ENCODE measurements at regions not wholly inside any gene's neighbourhood (a gene's known extent, or its start where the extent isn't known, plus 50 kb on each side); places are given as distances from the start of the nearest gene placed in this dataset.
"Not testable (repeated sequence)": the region's sequence is repeated elsewhere in the genome, so short reads cannot be mapped to it uniquely, and the experiment has no call there.

DNA sequence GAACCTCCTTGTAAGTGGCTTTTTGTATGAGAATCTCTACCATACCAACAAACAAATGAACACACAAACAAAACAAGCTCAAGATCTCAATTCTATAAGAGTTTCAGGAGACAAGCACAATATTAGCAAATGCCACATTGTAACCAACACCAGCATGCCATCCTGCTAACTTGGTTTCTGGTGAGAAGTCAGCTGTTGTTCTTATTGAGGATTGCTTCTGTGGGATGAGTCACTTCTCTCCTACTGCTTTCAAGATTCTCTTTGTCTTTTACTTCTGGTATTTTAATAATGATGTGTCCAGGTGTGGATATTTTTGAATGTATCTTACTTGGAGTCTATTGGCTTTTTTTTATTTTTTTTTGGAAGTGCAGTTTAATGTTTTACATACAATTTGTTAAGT, 131.7 kb downstream of the BCL2L11 start:
- no peak for DNase-seq

DNA sequence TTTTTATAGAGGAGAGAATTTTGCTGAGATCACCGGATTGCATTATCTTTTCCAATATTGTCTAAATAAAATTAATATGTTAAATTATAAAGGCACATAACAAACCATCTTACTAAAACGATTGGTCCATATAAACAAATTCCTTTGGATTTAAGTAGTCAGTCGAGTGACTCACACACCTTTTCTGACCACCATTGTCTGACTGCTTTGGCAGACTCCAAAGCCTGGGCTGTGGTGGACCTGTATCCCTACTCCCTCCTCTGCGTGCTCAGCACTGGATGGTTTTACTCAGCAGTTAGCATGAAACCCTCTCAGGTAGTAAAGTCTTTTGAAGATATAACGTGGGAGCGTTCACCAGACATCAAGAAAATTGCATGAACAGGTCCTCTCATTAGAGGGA, 134.2 kb downstream of the BCL2L11 start:
- DNase-seq: not testable (repeated sequence)

DNA sequence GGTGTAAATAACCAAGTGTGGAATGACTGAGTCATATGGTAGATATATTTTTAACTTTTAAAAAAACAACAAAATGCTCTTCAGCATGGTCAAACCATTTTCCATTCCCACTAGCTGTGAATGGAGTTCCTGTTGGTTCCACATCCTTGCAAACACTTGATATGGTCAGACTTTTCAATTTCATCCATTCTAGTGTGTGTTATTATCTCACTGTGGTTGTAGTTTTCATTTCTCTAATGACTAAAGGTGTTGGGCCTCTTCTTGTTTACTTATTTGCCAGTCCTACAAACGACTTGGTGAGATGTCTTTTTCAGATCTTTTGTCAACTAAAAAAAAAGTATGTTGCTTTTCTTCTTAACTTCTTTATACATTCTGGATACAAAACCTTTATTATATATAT, 135.9 kb downstream of the BCL2L11 start:
- not testable (repeated sequence) for DNase-seq

- not testable (repeated sequence) for DNase-seq
Observed at GRCh38 chr2:111257607-111258006, 136.9 kb downstream of the BCL2L11 start.

DNA sequence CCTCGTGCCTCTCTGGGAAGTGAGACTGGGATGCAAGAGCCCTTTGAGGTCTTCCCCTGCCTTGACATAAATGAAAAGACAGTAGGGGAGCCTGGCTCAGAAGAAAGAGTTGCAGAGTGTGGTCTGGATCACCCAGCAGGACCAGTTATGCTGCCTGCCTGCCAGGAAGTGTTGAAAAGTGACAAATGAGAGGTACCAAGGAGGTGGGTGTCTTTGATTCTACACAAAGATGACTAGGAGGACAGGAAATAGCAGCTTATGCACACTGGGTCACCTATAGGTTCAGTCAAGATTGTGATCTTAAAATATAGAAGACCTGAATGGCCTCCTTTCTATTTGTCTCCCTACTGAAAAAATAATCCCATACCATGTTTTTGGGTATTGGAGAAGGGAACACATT, 137.6 kb downstream of the BCL2L11 start:
- DNase-seq: not testable (repeated sequence)

GRCh38 chr2:111262627-111263379, 142.1 kb downstream of the BCL2L11 start:
- not testable (repeated sequence) for DNase-seq

GRCh38 chr2:111263380-111264017, 142.8 kb downstream of the BCL2L11 start:
- DNase-seq: not testable (repeated sequence)

DNA sequence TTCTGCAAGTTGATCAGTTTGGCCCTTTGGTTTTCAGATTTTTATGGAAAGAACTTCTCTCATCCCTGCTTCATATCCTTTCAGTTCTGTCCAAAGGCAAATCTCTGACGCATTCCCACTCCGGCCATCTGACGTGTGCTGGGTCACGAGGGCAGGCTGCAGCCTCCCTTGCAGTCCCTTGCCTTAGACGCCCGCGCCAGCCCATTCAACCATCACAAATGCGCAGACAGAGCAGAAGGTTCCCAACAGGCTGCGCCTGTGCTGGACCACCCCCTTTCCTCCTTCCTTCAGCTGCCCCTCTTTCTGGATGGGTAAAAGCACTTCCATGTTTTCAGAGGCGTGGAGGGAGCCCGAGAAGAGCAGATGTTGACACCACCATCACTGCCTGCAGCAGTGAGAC, 144.2 kb downstream of the BCL2L11 start:
- DNase-seq: not testable (repeated sequence)

DNA sequence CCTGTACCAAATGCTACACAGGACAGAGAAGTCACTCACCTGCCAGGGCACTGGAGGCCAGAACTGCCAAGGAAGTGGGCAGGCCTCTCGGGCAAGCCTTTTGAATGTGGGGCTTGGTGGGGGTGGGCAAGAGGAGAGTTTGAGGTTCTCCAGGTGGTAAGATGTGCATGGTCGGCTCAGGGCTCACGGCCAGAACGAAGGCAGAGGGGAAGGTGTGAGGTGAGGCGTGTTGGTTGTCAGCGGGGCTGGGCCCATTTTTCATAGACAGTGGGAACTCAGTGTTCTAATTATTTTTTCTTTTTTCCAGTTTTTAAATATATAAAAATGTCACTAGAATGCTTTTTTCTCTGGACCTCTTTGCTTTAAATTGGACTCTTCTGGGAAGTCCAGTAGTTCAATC, 145.8 kb downstream of the BCL2L11 start:
- DNase-seq: not testable (repeated sequence)

GRCh38 chr2:111267038-111267437, 146.3 kb downstream of the BCL2L11 start:
- not testable (repeated sequence) for DNase-seq

DNA sequence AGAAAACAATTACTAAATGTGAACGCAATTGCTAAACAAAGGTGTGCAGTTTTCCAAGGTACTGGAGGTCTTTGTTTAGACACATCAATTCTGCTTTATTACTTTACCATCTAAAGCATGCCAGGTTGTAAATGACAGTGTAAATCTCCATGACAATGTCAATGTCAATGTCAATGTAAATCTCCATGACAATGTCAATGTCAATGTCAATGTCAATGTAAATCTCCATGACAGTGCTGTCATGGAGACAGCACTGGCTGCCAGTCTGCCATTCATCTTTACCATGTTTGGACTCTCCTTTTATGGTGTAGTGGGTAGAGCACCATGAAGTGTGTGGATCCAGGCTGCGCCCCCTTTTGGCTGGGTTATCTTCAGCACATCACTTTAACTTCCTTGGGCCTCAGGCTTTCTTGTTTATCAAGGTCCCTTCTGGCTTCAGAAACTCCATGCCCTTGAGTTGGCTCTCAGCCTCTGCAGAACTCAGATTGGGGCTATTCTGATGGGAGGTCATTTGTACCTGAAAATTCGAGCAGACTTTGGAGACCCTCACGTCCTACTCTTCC, 149.1 kb downstream of the BCL2L11 start:
- not testable (repeated sequence) for DNase-seq

GRCh38 chr2:111270569-111270968, 149.9 kb downstream of the BCL2L11 start:
- DNase-seq: not testable (repeated sequence)

GRCh38 chr2:111271647-111272304, 151.1 kb downstream of the BCL2L11 start:
- DNase-seq: not testable (repeated sequence)

DNA sequence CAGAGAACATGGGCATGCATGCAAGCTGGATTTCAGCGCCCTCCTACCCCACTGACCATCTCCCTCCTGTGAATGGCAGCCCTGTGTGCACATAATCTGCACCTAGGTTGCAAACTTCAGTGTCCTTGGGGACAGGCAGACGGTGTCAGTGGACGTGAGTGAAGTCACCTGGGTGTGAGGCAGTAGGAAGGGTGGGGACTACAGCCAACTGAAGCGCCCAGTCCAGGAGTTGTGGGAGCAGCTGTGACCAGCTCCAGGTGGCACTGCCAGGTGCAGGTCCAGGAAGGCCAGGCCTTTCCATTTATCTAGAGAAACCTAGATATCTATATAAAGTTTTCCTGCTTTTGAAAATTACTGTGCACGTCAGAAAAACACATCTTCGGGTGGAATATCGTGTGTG, 152.3 kb downstream of the BCL2L11 start:
- not testable (repeated sequence) for DNase-seq

DNA sequence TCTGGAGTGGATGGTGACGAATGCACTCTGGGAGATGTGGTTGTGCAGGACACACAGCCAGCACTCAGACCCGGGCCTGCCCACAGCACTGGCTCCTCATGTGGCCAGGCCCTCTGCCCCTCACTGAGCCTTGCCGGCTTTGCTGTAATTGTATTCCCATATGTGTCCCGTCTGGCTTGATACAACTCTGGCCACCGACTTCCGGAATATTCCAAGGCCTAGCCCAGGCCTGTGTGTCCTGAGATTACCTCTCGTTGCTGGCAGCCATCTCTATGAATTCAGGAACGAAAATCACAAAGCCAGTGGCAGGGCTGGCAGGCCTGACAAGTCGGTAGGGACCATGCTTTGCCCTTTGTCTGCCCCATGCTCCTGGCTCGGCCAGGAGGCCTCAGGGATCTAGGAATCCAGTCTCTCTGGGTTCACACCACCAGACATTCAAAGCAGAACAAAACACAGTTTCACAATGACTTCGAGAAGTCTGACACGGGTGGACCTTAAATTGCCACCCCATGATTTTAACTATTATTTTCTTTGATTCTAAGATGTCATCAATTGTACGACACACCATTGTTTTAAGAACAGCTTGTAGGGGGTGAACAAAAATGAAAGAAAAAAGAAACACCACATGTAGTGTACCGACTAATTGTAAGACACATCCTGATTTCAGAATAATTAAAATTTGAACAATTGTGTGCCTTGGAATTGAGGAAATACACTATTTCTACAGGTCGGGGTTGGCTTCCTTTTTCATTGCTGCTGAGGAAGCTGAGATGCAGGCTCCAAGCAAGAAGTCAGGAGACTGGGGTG, 154.5 kb downstream of the BCL2L11 start:
- DNase-seq: not testable (repeated sequence)

DNA sequence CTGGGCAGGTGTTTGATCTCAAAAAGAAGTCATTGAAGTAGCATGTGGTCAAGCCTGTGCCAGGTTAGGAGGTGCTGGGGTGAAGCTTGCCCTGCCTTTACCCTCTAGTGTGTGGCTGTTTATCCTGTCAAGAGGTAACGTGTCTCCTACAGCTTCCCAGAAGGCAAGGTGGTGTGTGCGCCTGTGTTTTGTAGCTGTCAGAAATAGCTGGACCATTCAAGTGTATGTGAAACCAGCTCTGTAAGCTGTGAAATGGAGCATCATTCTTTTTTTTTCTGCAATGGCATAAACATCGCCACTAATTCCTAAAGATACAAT, 155.1 kb downstream of the BCL2L11 start:
- not testable (repeated sequence) for DNase-seq

DNA sequence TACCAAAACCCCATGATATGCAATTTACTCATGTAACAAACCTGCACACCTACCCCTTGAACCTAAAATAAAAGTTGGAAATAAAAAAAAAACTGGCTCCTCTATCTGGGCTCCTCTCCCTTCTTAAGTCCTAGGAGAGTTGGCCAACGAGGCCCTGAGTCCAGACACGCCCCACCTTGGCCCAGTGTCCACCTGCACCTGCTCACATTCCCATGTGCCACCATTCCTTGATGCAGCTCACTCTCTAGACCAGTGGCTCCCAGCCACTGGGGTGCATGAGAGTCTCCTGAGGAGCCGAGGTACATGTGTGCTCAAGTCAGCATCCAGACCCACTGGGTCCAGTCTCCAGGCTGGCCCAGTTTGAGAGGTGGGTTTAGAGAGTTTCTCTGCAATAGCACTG, 157.4 kb downstream of the BCL2L11 start:
- DNase-seq: not testable (repeated sequence)

DNA sequence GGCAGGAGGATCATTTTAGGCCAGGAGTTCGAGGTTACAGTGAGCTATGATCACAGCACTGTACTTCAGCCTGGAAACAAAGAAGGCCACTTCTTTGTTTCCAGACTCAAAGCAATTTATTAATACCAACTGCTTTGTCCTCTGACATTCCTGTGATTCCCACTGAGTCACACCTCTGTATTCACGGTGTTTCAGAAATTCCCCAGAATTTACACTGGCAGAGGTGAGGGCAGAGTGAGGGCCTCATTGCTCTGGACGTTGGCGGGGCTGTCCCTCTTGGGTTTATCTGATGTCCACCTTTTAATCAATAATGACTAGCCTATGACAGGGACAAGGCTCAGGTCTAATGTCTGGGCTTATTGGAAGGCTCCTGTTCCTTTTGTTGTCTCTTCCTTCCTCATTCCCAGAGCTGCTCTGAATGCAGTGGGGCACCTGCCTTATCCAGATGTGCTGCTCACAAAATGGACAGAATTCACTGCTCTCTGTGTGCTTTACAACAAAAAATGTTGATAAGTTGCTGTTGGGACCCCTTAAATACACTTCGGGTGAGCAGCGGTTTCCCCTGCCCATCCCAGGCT, 160.1 kb downstream of the BCL2L11 start:
- not testable (repeated sequence) for DNase-seq

- DNase-seq: not testable (repeated sequence)
Observed at GRCh38 chr2:111282162-111282561, 161.4 kb downstream of the BCL2L11 start.

DNA sequence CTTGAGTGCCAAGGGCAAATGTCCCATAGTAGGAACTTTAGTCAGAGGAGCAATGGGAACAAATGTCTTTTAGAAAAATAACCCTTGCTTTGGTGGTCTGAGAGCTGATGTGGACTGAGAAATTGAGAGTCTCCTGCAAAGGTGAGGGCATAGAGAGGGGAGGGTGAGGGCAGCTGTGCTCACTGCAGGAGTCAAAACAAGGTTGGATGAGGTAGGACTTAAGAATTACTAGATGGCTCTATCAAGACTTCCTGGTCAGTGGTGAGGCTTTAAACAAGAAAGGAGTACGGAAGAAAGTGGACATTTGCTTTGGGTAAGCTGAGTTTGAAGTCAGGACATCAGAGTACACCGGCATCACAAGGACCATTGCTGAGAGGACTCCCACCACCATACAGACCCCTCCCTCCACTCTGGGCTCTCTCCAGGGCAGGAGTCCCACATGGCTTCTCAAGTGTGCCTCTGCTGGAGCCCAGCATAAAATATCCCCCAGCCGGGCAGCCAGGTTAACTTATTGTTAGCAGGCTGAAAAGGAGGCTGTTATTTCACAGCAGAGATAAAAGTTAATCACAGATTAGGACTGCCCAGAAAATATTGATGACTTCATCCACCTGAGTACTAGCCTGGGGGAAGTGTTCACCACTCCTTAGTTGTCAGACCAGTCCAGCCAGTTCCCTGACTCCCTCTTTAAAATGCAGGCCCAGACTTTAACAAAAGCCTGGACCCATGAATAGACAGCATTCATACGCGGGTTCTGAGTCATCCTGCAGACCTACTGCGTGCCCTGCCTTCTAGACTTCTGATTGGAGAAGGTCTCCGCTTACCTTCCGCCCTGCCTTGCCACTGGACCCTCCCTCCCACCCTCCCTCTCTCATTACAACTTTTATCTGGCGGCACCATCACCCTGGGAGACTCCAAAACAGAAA, 167.2 kb downstream of the BCL2L11 start:
- DNase-seq: not testable (repeated sequence)

- DNase-seq: not testable (repeated sequence)
Observed at GRCh38 chr2:111290370-111290769, 169.7 kb downstream of the BCL2L11 start.

All from DMS153 (cell line).